ENCODE measurements at regions not wholly inside any gene's neighbourhood (a gene's known extent, or its start where the extent isn't known, plus 50 kb on each side); places are given as distances from the start of the nearest gene placed in this dataset.

- no peaks in the 10 kb centered on the region for H3K36me3 Mint-ChIP-seq
- H3K4me1 Mint-ChIP-seq: no peaks in the 10 kb centered on the region
- DNase-seq (ENCODE audit: low spot score) (no peak), ATAC-seq (no peak)
- TF ChIP-seq ATF6 (CRISPR knock-in tag; IDR thresholded peaks at IDR 0.05): no peak
- no peak for TF ChIP-seq JUN (CRISPR knock-in tag; IDR thresholded peaks at IDR 0.05)
- TF ChIP-seq JAZF1 (CRISPR knock-in tag; IDR thresholded peaks at IDR 0.05): no peak
- no peak for TF ChIP-seq USF2 (CRISPR knock-in tag; IDR thresholded peaks at IDR 0.05)
- TF ChIP-seq E2F1 (CRISPR knock-in tag; IDR thresholded peaks at IDR 0.05): no peak
- TF ChIP-seq ATF1 (CRISPR knock-in tag; IDR thresholded peaks at IDR 0.05): no peak
- no peak for TF ChIP-seq NFE2L1 (CRISPR knock-in tag; IDR thresholded peaks at IDR 0.05)
- no peak for TF ChIP-seq ZSCAN18 (CRISPR knock-in tag; IDR thresholded peaks at IDR 0.05)
- no peak for TF ChIP-seq ERG (CRISPR knock-in tag; IDR thresholded peaks at IDR 0.05)
- TF ChIP-seq NR3C1 (CRISPR knock-in tag; conservative IDR thresholded peaks at IDR 0.05; ENCODE audit: low read depth): no peak
- TF ChIP-seq ZBTB21 (CRISPR knock-in tag; IDR thresholded peaks at IDR 0.05; ENCODE audit: borderline replicate concordance): no peak
- TF ChIP-seq RORB (CRISPR knock-in tag; IDR thresholded peaks at IDR 0.05): no peak
- TF ChIP-seq IRF2 (CRISPR knock-in tag; IDR thresholded peaks at IDR 0.05; ENCODE audit: borderline replicate concordance, low read depth): no peak
- TF ChIP-seq EMX1 (CRISPR knock-in tag; IDR thresholded peaks at IDR 0.05): no peak
- no peak for TF ChIP-seq GRHL2 (CRISPR knock-in tag; IDR thresholded peaks at IDR 0.05; ENCODE audit: insufficient replicate concordance, severe bottlenecking)
- no peak for TF ChIP-seq NR2C2 (CRISPR knock-in tag; IDR thresholded peaks at IDR 0.05)
- no peak for TF ChIP-seq ZBTB43 (CRISPR knock-in tag; IDR thresholded peaks at IDR 0.05)
- H3K4me3 Mint-ChIP-seq: no peak overlapping the region
- H3K27ac Mint-ChIP-seq: no peak overlapping the region
- ChIA-PET CTCF (no interaction called here), POLR2A (no interaction called here)
- no peaks in the 10 kb centered on the region for H3K27me3 Mint-ChIP-seq (ENCODE audit: low read depth)
- H3K9me3 Mint-ChIP-seq: no peaks in the 10 kb centered on the region
These were observed 69.7 kb downstream of the PPP1R2C start for GRCh38 chrX:42708222-42708621.

GRCh38 chrX:42707742-42708141, 70.2 kb downstream of the PPP1R2C start:
- ChIA-PET POLR2A (no interaction called here), CTCF (no interaction called here)
- H3K36me3 Mint-ChIP-seq: no peaks in the 10 kb centered on the region
- TF ChIP-seq IRF1 (CRISPR knock-in tag; IDR thresholded peaks at IDR 0.05) (no peak), GTF2I (CRISPR knock-in tag; conservative IDR thresholded peaks at IDR 0.05) (no peak), ZMAT4 (CRISPR knock-in tag; IDR thresholded peaks at IDR 0.05) (no peak), ZNF671 (CRISPR knock-in tag; IDR thresholded peaks at IDR 0.05) (no peak), RORB (CRISPR knock-in tag; IDR thresholded peaks at IDR 0.05) (no peak), MAX (CRISPR knock-in tag; IDR thresholded peaks at IDR 0.05) (no peak), ZNF512 (CRISPR knock-in tag; IDR thresholded peaks at IDR 0.05; ENCODE audit: borderline replicate concordance) (no peak)
- no peaks in the 10 kb centered on the region for H3K27me3 Mint-ChIP-seq (ENCODE audit: low read depth)
- H3K4me1 Mint-ChIP-seq: no peaks in the 10 kb centered on the region
- ATAC-seq (no peak), DNase-seq (ENCODE audit: low spot score) (no peak)
- no peaks in the 10 kb centered on the region for H3K9me3 Mint-ChIP-seq
- H3K27ac Mint-ChIP-seq: no peak overlapping the region
- no peak overlapping the region for H3K4me3 Mint-ChIP-seq

Measured in WTC11 (cell line).